Neural cell (in vitro differentiated cells): ENCODE measurements at regions not wholly inside any gene's neighbourhood (a gene's known extent, or its start where the extent isn't known, plus 50 kb on each side); places are given as distances from the start of the nearest gene placed in this dataset.

ENCODE experiments used
- H2AFZ ChIP-seq: fragments of 200-600, 300-800 bp; sonication (generic), shearing (Covaris generic); 2 replicates; pipeline ENCODE4 v1.6.0; 2014; ENCODE audit warnings: low read depth, mild to moderate bottlenecking, antibody characterized with exemption, low read length, moderate library complexity
- H3F3A ChIP-seq: fragments of 200-600 bp; shearing (Covaris generic); 2 replicates; pipeline ENCODE4 v1.6.1; 2016; ENCODE audit warnings: mild to moderate bottlenecking, moderate library complexity, mixed read lengths, antibody characterized with exemption, low read length; ENCODE audit not compliant: insufficient read depth, poor library complexity, severe bottlenecking
- H3K27ac ChIP-seq: fragments of 200-600, 300-800 bp; sonication (generic), shearing (Covaris generic); 2 replicates; pipeline ENCODE4 v1.5.1; 2014; ENCODE audit warnings: mild to moderate bottlenecking, low read length, moderate library complexity
- H3K27me3 ChIP-seq: fragments of 300-800, 200-600 bp; sonication (generic), shearing (Covaris generic); 2 replicates; pipeline ENCODE4 v1.6.0; 2014; ENCODE audit warnings: mild to moderate bottlenecking, low read depth, low read length, moderate library complexity; ENCODE audit not compliant: insufficient read depth
- H3K36me3 ChIP-seq: fragments of 300-800, 200-600 bp; sonication (generic), shearing (Covaris generic); 2 replicates; pipeline ENCODE4 v1.5.1; 2014; ENCODE audit warnings: mild to moderate bottlenecking, antibody characterized with exemption, low read length, moderate library complexity; ENCODE audit not compliant: insufficient read depth
- H3K4me2 ChIP-seq: fragments of 300-800, 200-600 bp; sonication (generic), shearing (Covaris generic); 2 replicates; pipeline ENCODE4 v1.6.0; 2014; ENCODE audit warnings: mild to moderate bottlenecking, low read length
- H3K4me3 ChIP-seq: fragments of 300-800, 200-600 bp; sonication (generic), shearing (Covaris generic); 2 replicates; pipeline ENCODE4 v1.5.1; 2014; ENCODE audit warnings: mild to moderate bottlenecking, low read length, moderate library complexity
- H3K79me2 ChIP-seq: fragments of 200-600 bp; shearing (Covaris generic); replicated peaks from 2 replicates; pipeline ENCODE4 v1.6.0; 2014; ENCODE audit warnings: mild to moderate bottlenecking, low read length, moderate library complexity; ENCODE audit not compliant: insufficient read depth
- H3K9ac ChIP-seq: fragments of 300-800, 200-600 bp; sonication (generic), shearing (Covaris generic); 2 replicates; pipeline ENCODE4 v1.6.1; 2016; ENCODE audit warnings: mild to moderate bottlenecking, low read length, mixed read lengths
- H3K9me2 ChIP-seq: fragments of 200-600 bp; shearing (Covaris generic); 2 replicates; pipeline ENCODE4 v1.6.1; 2016; ENCODE audit warnings: mild to moderate bottlenecking, low read length, mixed read lengths; ENCODE audit not compliant: insufficient read depth
- H3K9me3 ChIP-seq: fragments of 200-600, 300-800 bp; sonication (generic), shearing (Covaris generic); 2 replicates; pipeline ENCODE4 v1.6.1; 2016; ENCODE audit warnings: mild to moderate bottlenecking, mixed run types, low read length, moderate library complexity, mixed read lengths
- H4K20me1 ChIP-seq: fragments of 200-600 bp; shearing (Covaris generic); 2 replicates; pipeline ENCODE4 v1.6.1; 2016; ENCODE audit warnings: mild to moderate bottlenecking, mixed run types; ENCODE audit not compliant: insufficient read depth
- EP300 ChIP-seq: fragments of 450-650 bp; conservative IDR thresholded peaks from 2 replicates; pipeline ENCODE4 v1.6.1; 2014; ENCODE audit warnings: antibody characterized with exemption, mild to moderate bottlenecking, moderate library complexity; ENCODE audit not compliant: poor library complexity, severe bottlenecking
- EZH2 ChIP-seq: fragments of 200-600, 300-800 bp; shearing (Covaris generic), sonication (generic); IDR thresholded peaks from 2 replicates; pipeline ENCODE4 v1.6.1; 2014; ENCODE audit warnings: antibody characterized with exemption, low read length, borderline replicate concordance, mild to moderate bottlenecking; ENCODE audit not compliant: insufficient read depth, poor library complexity, severe bottlenecking
- MXI1 ChIP-seq: fragments of 450-650 bp; conservative IDR thresholded peaks from 2 replicates; pipeline ENCODE4 v1.6.1; 2014; ENCODE audit warnings: antibody characterized with exemption, mild to moderate bottlenecking; ENCODE audit not compliant: poor library complexity, severe bottlenecking
- POLR2AphosphoS5 ChIP-seq: IDR thresholded peaks from 2 replicates; pipeline ENCODE4 v1.6.1; 2012
- RAD21 ChIP-seq: fragments of 450-650 bp; conservative IDR thresholded peaks from 2 replicates; pipeline ENCODE4 v1.6.1; 2014; ENCODE audit warnings: antibody characterized with exemption, mild to moderate bottlenecking, moderate library complexity
- SMC3 ChIP-seq: fragments of 450-650 bp; conservative IDR thresholded peaks from 2 replicates; pipeline ENCODE4 v1.6.1; 2014; ENCODE audit warnings: antibody characterized with exemption, mild to moderate bottlenecking, moderate library complexity; ENCODE audit not compliant: poor library complexity
- TAF1 ChIP-seq: IDR thresholded peaks from 2 replicates; pipeline ENCODE4 v1.6.1; 2012; ENCODE audit warnings: low read depth
- TF ChIP-seq, protein P1 (sequence below): IDR thresholded peaks from 2 replicates; pipeline ENCODE4 v1.6.1; 2012; ENCODE audit warnings: borderline replicate concordance
- TF ChIP-seq, protein P2 (sequence below): fragments of 450-650 bp; IDR thresholded peaks from 2 replicates; pipeline ENCODE4 v1.5.1; 2014; ENCODE audit warnings: antibody characterized with exemption, mild to moderate bottlenecking, moderate library complexity; ENCODE audit not compliant: poor library complexity, severe bottlenecking

GRCh38 chr6:66291905-66292304, 584.9 kb upstream of the EYS start:
- Histone ChIP-seq H3K9ac (no peak overlapping the region), H3K27me3 (no peaks in the 10 kb centered on the region), H3K9me2 (no peaks in the 10 kb centered on the region), H3K4me2 (no peak overlapping the region), H2AFZ (no peak overlapping the region), H3K4me3 (no peak overlapping the region), H3F3A (no peaks in the 10 kb centered on the region), H3K79me2 (no peaks in the 10 kb centered on the region), H3K9me3 (no peaks in the 10 kb centered on the region), H3K36me3 (no peaks in the 10 kb centered on the region), H4K20me1 (no peaks in the 10 kb centered on the region), H3K27ac (no peak overlapping the region)
- TF ChIP-seq POLR2AphosphoS5 (no peak), SMC3 (no peak), EP300 (no peak), MXI1 (no peak), EZH2 (no peak), RAD21 (no peak), TAF1 (no peak)
- TF ChIP-seq, protein P1, sequence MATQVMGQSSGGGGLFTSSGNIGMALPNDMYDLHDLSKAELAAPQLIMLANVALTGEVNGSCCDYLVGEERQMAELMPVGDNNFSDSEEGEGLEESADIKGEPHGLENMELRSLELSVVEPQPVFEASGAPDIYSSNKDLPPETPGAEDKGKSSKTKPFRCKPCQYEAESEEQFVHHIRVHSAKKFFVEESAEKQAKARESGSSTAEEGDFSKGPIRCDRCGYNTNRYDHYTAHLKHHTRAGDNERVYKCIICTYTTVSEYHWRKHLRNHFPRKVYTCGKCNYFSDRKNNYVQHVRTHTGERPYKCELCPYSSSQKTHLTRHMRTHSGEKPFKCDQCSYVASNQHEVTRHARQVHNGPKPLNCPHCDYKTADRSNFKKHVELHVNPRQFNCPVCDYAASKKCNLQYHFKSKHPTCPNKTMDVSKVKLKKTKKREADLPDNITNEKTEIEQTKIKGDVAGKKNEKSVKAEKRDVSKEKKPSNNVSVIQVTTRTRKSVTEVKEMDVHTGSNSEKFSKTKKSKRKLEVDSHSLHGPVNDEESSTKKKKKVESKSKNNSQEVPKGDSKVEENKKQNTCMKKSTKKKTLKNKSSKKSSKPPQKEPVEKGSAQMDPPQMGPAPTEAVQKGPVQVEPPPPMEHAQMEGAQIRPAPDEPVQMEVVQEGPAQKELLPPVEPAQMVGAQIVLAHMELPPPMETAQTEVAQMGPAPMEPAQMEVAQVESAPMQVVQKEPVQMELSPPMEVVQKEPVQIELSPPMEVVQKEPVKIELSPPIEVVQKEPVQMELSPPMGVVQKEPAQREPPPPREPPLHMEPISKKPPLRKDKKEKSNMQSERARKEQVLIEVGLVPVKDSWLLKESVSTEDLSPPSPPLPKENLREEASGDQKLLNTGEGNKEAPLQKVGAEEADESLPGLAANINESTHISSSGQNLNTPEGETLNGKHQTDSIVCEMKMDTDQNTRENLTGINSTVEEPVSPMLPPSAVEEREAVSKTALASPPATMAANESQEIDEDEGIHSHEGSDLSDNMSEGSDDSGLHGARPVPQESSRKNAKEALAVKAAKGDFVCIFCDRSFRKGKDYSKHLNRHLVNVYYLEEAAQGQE: no peak
- TF ChIP-seq, protein P2, sequence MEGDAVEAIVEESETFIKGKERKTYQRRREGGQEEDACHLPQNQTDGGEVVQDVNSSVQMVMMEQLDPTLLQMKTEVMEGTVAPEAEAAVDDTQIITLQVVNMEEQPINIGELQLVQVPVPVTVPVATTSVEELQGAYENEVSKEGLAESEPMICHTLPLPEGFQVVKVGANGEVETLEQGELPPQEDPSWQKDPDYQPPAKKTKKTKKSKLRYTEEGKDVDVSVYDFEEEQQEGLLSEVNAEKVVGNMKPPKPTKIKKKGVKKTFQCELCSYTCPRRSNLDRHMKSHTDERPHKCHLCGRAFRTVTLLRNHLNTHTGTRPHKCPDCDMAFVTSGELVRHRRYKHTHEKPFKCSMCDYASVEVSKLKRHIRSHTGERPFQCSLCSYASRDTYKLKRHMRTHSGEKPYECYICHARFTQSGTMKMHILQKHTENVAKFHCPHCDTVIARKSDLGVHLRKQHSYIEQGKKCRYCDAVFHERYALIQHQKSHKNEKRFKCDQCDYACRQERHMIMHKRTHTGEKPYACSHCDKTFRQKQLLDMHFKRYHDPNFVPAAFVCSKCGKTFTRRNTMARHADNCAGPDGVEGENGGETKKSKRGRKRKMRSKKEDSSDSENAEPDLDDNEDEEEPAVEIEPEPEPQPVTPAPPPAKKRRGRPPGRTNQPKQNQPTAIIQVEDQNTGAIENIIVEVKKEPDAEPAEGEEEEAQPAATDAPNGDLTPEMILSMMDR: no peak

GRCh38 chr6:66289889-66290288, 582.9 kb upstream of the EYS start:
- TF ChIP-seq, protein P2: no peak
- no peak for TF ChIP-seq EZH2
- no peak overlapping the region for H3K4me2 ChIP-seq
- H3K9ac ChIP-seq: no peak overlapping the region
- no peaks in the 10 kb centered on the region for H3K9me2 ChIP-seq
- H3F3A ChIP-seq: no peaks in the 10 kb centered on the region
- no peak overlapping the region for H3K27ac ChIP-seq
- no peak overlapping the region for H2AFZ ChIP-seq
- H3K36me3 ChIP-seq: no peaks in the 10 kb centered on the region
- H4K20me1 ChIP-seq: no peaks in the 10 kb centered on the region
- H3K27me3 ChIP-seq: no peaks in the 10 kb centered on the region
- no peaks in the 10 kb centered on the region for H3K79me2 ChIP-seq
- H3K9me3 ChIP-seq: no peaks in the 10 kb centered on the region
- no peak overlapping the region for H3K4me3 ChIP-seq
